ENCODE measurements at regions not wholly inside any gene's neighbourhood (a gene's known extent, or its start where the extent isn't known, plus 50 kb on each side); places are given as distances from the start of the nearest gene placed in this dataset.

DNA sequence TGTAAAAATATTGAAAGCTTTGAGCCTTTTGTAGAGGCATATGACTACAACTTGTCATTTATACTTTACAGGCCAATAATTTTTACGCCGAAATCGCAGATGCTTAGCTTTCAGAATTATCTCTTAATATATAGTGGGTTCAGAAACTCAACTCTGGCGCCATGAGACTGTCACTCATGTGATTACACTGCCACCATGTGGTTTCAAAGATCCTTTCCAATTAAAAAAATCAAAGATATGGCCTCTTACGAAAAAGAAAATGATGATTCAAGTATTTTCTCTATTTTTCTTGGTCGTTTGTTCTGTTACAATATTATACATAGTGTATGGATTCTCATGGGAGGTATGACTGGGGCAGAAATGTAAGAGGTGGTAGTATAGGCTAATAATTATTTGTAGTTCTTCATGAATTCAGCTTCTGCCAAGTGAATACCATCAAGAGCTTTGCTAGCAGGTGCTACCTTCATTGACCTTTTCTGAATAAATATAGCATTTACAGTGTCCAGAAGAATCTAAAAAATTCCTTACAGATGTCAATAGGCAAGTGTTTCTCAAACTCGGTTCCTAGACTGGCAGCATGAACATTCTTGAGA, 751.7 kb upstream of the GOLIM4 start:
- no peaks in the 10 kb centered on the region for H3K36me3 ChIP-seq (replicated peaks in 1 of 2)
- no peaks in the 10 kb centered on the region for H3K9me3 ChIP-seq (replicated peaks in 1 of 3)
- 12 to 20% (median 14%) methylated on average over 7 of the region's 7 CpGs for WGBS, 4 donors
- no peaks in the 10 kb centered on the region for H3K27me3 ChIP-seq
- TF ChIP-seq POLR2A (IDR thresholded peaks at IDR 0.05), result no peak
- TF ChIP-seq, protein P1, sequence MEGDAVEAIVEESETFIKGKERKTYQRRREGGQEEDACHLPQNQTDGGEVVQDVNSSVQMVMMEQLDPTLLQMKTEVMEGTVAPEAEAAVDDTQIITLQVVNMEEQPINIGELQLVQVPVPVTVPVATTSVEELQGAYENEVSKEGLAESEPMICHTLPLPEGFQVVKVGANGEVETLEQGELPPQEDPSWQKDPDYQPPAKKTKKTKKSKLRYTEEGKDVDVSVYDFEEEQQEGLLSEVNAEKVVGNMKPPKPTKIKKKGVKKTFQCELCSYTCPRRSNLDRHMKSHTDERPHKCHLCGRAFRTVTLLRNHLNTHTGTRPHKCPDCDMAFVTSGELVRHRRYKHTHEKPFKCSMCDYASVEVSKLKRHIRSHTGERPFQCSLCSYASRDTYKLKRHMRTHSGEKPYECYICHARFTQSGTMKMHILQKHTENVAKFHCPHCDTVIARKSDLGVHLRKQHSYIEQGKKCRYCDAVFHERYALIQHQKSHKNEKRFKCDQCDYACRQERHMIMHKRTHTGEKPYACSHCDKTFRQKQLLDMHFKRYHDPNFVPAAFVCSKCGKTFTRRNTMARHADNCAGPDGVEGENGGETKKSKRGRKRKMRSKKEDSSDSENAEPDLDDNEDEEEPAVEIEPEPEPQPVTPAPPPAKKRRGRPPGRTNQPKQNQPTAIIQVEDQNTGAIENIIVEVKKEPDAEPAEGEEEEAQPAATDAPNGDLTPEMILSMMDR (IDR thresholded peaks at IDR 0.05), result peak in 5 of 6 experiments; percentile 28 to 55 (median 46)
- intact Hi-C loops (cut with DNase I), result loop anchor here in 1 of 2 donors (5.0 kb wide), 1 partner anchor 640 kb away; no protein-coding TSS in a partner anchor
- H3K4me1 ChIP-seq (replicated peaks in 1 of 2), result no peaks in the 10 kb centered on the region
- H3K27ac ChIP-seq, result no peak overlapping the region
- DNase-seq, result peak in 2 of 7 donors; percentile 2 to 13
- no peak overlapping the region for H3K4me3 ChIP-seq

DNA sequence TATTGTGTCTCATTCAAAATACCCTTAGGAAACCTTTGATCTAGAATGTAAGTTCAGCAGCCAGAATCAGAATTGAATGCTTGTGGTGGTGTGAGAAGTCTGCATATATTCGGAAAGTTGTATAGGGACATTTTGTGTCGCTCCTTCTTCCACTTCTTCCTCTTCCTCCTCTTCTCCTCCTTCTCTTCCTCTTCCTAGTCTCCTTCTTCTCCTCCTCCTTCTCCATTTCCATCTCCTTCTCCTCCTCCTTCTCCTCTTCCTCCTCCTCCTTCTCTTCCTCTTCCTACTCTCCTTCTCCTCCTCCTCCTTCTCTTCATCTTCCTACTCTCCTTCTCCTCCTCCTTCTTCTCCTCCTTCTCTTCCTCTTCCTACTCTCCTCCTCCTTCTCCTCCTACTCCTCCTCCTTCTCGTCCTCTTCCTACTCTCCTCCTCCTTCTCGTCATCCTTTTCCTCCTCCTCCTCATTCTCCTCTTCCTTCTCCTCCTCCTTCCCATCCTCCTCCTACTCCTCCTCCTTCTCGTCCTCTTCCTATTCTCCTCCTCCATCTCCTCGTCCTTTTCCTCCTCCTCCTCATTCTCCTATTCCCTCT, 749.3 kb upstream of the GOLIM4 start:
- H3K9me3 ChIP-seq (replicated peaks in 1 of 3), result no peaks in the 10 kb centered on the region

DNA sequence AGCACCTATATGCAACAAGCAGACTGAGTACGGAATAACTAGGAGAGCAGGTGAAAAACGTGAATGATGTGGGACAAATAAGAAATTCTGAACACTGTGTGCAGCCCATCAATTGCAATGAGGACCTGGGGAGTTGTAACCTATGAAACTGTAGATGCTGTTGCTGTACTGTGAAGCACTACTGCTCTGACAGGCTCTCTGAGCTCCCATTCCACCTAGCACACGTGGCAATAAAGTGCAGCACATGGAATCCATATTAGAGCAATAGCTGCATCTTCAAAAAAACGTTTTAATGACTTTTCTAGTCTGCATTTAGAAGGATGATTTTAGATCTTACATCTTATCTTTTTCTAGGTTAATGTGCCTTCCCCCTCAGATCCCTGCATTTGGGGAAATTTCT, 748.7 kb upstream of the GOLIM4 start:
- intact Hi-C loops (cut with DNase I), result loop anchor here in 1 of 2 donors (5.0 kb wide), 1 partner anchor 632 kb away; no protein-coding TSS in a partner anchor
- WGBS, 4 donors, result 47 to 52% (median 49%) methylated on average over 4 of the region's 4 CpGs

More for the DNA sequence above, 749.3 kb upstream of the GOLIM4 start:
- no peak for TF ChIP-seq POLR2A (IDR thresholded peaks at IDR 0.05)
- TF ChIP-seq, protein P1 (IDR thresholded peaks at IDR 0.05), result no peak
- Histone ChIP-seq H3K27ac (no peak overlapping the region), H3K4me1 (replicated peaks in 1 of 2) (no peaks in the 10 kb centered on the region), H3K4me3 (no peak overlapping the region), H3K27me3 (no peaks in the 10 kb centered on the region), H3K36me3 (replicated peaks in 1 of 2) (no peaks in the 10 kb centered on the region)
- intact Hi-C loops (cut with DNase I), result loop anchor here (5.0 kb wide), 2 partner anchors 633 to 638 kb away; no protein-coding TSS in a partner anchor
- DNase-seq, result no peak
- WGBS, 4 donors, result 61 to 71% (median 64%) methylated on average over 6 of the region's 6 CpGs

DNA sequence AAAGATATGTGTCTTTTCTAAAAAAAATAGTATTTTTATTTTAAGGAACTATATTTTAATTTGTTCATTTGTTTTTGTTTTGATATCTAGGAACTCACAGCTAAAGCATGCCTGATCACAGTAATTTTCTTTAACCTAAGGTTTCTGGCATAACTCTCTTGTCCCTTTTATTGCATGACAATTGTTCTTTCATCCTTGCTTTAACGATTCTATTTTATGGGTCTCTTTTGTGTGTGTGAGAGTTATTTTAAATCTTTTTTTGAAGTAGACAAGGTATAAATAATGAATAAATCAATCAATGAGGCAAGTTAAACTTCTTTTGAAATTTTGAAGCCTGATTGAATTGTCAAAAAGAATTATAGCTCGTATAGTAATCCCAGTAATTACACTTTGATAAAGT, 747.8 kb upstream of the GOLIM4 start:
- no peak overlapping the region for H3K27ac ChIP-seq
- intact Hi-C loops (cut with DNase I), result loop anchor here in 1 of 2 donors (5.0 kb wide), 1 partner anchor 631 kb away; no protein-coding TSS in a partner anchor
- H3K9me3 ChIP-seq (replicated peaks in 1 of 3), result no peaks in the 10 kb centered on the region
- H3K4me1 ChIP-seq (replicated peaks in 1 of 2), result no peaks in the 10 kb centered on the region
- TF ChIP-seq, protein P1 (IDR thresholded peaks at IDR 0.05), result no peak
- TF ChIP-seq POLR2A (IDR thresholded peaks at IDR 0.05), result no peak
- no peak overlapping the region for H3K4me3 ChIP-seq
- H3K27me3 ChIP-seq, result no peaks in the 10 kb centered on the region
- no peak for DNase-seq
- H3K36me3 ChIP-seq (replicated peaks in 1 of 2), result no peaks in the 10 kb centered on the region
- 37 to 55% (median 47%) methylated on average over 2 of the region's 2 CpGs for WGBS, 4 donors

More for the DNA sequence above, 748.7 kb upstream of the GOLIM4 start:
- Histone ChIP-seq H3K4me3 (no peak overlapping the region), H3K27ac (no peak overlapping the region), H3K4me1 (replicated peaks in 1 of 2) (no peaks in the 10 kb centered on the region), H3K36me3 (replicated peaks in 1 of 2) (no peaks in the 10 kb centered on the region), H3K9me3 (replicated peaks in 1 of 3) (no peaks in the 10 kb centered on the region), H3K27me3 (no peaks in the 10 kb centered on the region)
- no peak for DNase-seq
- TF ChIP-seq POLR2A (IDR thresholded peaks at IDR 0.05), result no peak
- TF ChIP-seq, protein P1 (IDR thresholded peaks at IDR 0.05), result no peak

All from adrenal gland (tissue), 9 donors.